Nephron progenitor cell (in vitro differentiated cells): ENCODE measurements at regions not wholly inside any gene's neighbourhood (a gene's known extent, or its start where the extent isn't known, plus 50 kb on each side); places are given as distances from the start of the nearest gene placed in this dataset.
"Not testable (repeated sequence)": the region's sequence is repeated elsewhere in the genome, so short reads cannot be mapped to it uniquely, and the experiment has no call there.

ENCODE experiments used
- DNase-seq: peaks from one replicate; pipeline ENCODE4 v3.0.0; 2021
- H3K27ac Mint-ChIP-seq: 2 replicates; pipeline ENCODE4 v1.8.0; 2021; ENCODE audit warnings: mild to moderate bottlenecking, moderate library complexity, mixed read lengths
- H3K27me3 Mint-ChIP-seq: 2 replicates; pipeline ENCODE4 v1.8.0; 2021; ENCODE audit warnings: mild to moderate bottlenecking, low read depth, mixed read lengths; ENCODE audit not compliant: poor library complexity
- H3K36me3 Mint-ChIP-seq: 2 replicates; pipeline ENCODE4 v1.8.0; 2021; ENCODE audit warnings: low read depth, mixed read lengths
- H3K4me1 Mint-ChIP-seq: 2 replicates; pipeline ENCODE4 v1.8.0; 2021; ENCODE audit warnings: mixed read lengths
- H3K4me3 Mint-ChIP-seq: 2 replicates; pipeline ENCODE4 v1.8.0; 2021; ENCODE audit warnings: mild to moderate bottlenecking, moderate library complexity, mixed read lengths
- H3K9me3 Mint-ChIP-seq: 2 replicates; pipeline ENCODE4 v1.8.0; 2021; ENCODE audit warnings: mild to moderate bottlenecking, moderate library complexity, mixed read lengths
- TF ChIP-seq, protein P1 (sequence below): fragments of 200-600 bp; sonication (generic); IDR thresholded peaks from 2 replicates; pipeline ENCODE4 v1.5.0; 2021; ENCODE audit warnings: antibody characterized with exemption

- no peaks in the 10 kb centered on the region for H3K9me3 Mint-ChIP-seq
- DNase-seq = no peak
- no peak overlapping the region for H3K4me3 Mint-ChIP-seq
- TF ChIP-seq, protein P1, sequence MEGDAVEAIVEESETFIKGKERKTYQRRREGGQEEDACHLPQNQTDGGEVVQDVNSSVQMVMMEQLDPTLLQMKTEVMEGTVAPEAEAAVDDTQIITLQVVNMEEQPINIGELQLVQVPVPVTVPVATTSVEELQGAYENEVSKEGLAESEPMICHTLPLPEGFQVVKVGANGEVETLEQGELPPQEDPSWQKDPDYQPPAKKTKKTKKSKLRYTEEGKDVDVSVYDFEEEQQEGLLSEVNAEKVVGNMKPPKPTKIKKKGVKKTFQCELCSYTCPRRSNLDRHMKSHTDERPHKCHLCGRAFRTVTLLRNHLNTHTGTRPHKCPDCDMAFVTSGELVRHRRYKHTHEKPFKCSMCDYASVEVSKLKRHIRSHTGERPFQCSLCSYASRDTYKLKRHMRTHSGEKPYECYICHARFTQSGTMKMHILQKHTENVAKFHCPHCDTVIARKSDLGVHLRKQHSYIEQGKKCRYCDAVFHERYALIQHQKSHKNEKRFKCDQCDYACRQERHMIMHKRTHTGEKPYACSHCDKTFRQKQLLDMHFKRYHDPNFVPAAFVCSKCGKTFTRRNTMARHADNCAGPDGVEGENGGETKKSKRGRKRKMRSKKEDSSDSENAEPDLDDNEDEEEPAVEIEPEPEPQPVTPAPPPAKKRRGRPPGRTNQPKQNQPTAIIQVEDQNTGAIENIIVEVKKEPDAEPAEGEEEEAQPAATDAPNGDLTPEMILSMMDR = no peak
- H3K36me3 Mint-ChIP-seq = no peaks in the 10 kb centered on the region
- H3K4me1 Mint-ChIP-seq = no peaks in the 10 kb centered on the region
- no peak overlapping the region for H3K27ac Mint-ChIP-seq
- no peaks in the 10 kb centered on the region for H3K27me3 Mint-ChIP-seq
These were observed 65.8 kb downstream of the MTX3 start for GRCh38 chr5:79924936-79925893.

DNA sequence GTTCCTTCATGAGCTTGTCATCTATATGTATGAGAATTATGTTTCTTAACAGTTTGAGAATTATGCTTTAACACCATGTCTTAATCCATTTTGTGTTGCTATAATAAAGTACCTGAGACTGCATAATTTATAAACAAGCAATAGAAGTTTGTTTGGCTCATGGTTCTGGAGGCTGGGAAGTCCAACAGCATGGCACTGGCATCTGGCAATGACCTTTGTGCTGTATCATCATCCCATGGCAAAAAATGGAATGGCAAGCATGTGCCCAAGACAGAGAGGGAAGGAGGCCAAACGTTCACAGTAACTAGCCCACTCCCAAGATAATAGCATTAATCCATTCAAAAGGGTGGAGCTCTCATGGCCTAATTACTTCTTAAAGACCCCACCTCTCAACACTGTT, 67.6 kb downstream of the MTX3 start:
- H3K4me3 Mint-ChIP-seq = no peak overlapping the region
- H3K36me3 Mint-ChIP-seq = no peaks in the 10 kb centered on the region
- no peaks in the 10 kb centered on the region for H3K27me3 Mint-ChIP-seq
- no peaks in the 10 kb centered on the region for H3K4me1 Mint-ChIP-seq
- no peak for DNase-seq
- TF ChIP-seq, protein P1 = no peak
- peaks cover 15% of the 10 kb centered on the region for H3K9me3 Mint-ChIP-seq
- no peak overlapping the region for H3K27ac Mint-ChIP-seq

- no peaks in the 10 kb centered on the region for H3K27me3 Mint-ChIP-seq
- H3K27ac Mint-ChIP-seq = no peak overlapping the region
- no peak for DNase-seq
- TF ChIP-seq, protein P1 = no peak
- no peaks in the 10 kb centered on the region for H3K4me1 Mint-ChIP-seq
- no peaks in the 10 kb centered on the region for H3K36me3 Mint-ChIP-seq
- no peak overlapping the region for H3K4me3 Mint-ChIP-seq
- peaks cover 23% of the 10 kb centered on the region for H3K9me3 Mint-ChIP-seq
These were observed 68.4 kb downstream of the MTX3 start for GRCh38 chr5:79922626-79923025.

DNA sequence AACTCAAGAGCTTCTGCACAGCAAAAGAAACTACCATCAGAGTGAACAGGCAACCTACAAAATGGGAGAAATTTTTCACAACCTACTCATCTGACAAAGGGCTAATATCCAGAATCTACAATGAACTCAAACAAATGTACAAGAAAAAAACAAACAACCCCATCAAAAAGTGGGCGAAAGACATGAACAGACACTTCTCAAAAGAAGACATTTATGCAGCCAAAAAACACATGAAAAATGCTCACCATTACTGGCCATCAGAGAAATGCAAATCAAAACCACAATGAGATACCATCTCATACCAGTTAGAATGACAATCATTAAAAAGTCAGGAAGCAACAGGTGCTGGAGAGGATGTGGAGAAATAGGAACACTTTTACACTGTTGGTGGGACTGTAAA, 83.6 kb downstream of the MTX3 start:
- H3K4me1 Mint-ChIP-seq, H3K4me3 Mint-ChIP-seq, H3K27me3 Mint-ChIP-seq, H3K36me3 Mint-ChIP-seq, DNase-seq, H3K27ac Mint-ChIP-seq: not testable (repeated sequence)
- peaks cover 40% of the 10 kb centered on the region for H3K9me3 Mint-ChIP-seq

- not testable (repeated sequence) for H3K36me3 Mint-ChIP-seq, H3K27ac Mint-ChIP-seq, H3K4me3 Mint-ChIP-seq, H3K27me3 Mint-ChIP-seq, DNase-seq, H3K4me1 Mint-ChIP-seq
- H3K9me3 Mint-ChIP-seq = peaks cover 53% of the 10 kb centered on the region
These were observed 88.5 kb downstream of the MTX3 start for GRCh38 chr5:79902571-79902970.

- Mint-ChIP-seq H3K27ac (no peak overlapping the region), H3K9me3 (peaks cover 51% of the 10 kb centered on the region), H3K4me1 (no peaks in the 10 kb centered on the region), H3K27me3 (peaks cover 3% of the 10 kb centered on the region), H3K4me3 (no peak overlapping the region), H3K36me3 (no peaks in the 10 kb centered on the region)
- no peak for DNase-seq
- TF ChIP-seq, protein P1 = no peak
These were observed 89.4 kb downstream of the MTX3 start for GRCh38 chr5:79901631-79902030.

GRCh38 chr5:79898611-79899010, 92.5 kb downstream of the MTX3 start:
- H3K27me3 Mint-ChIP-seq = peaks cover 17% of the 10 kb centered on the region
- H3K4me3 Mint-ChIP-seq = no peak overlapping the region

More at GRCh38 chr5:79898611-79899010, 92.5 kb downstream of the MTX3 start:
- Mint-ChIP-seq H3K4me1 (no peaks in the 10 kb centered on the region), H3K27ac (no peak overlapping the region), H3K9me3 (peaks cover 32% of the 10 kb centered on the region), H3K36me3 (no peaks in the 10 kb centered on the region)
- no peak for DNase-seq
- TF ChIP-seq, protein P1 = no peak
